Glutamatergic neuron (in vitro differentiated cells): ENCODE measurements at regions not wholly inside any gene's neighbourhood (a gene's known extent, or its start where the extent isn't known, plus 50 kb on each side); places are given as distances from the start of the nearest gene placed in this dataset.

Experiments
- DNase-seq: peaks from one replicate; pipeline ENCODE4 v3.0.0; 2022
- H3K27ac Mint-ChIP-seq: one replicate; pipeline ENCODE4 v1.8.0; 2020; ENCODE audit warnings: mild to moderate bottlenecking, mixed read lengths, inconsistent platforms; ENCODE audit not compliant: unreplicated experiment
- H3K27me3 Mint-ChIP-seq: one replicate; pipeline ENCODE4 v1.8.0; 2020; ENCODE audit warnings: mild to moderate bottlenecking, moderate library complexity, mixed read lengths, inconsistent platforms; ENCODE audit not compliant: unreplicated experiment
- H3K36me3 Mint-ChIP-seq: one replicate; pipeline ENCODE4 v1.8.0; 2020; ENCODE audit warnings: mild to moderate bottlenecking, mixed read lengths, inconsistent platforms; ENCODE audit not compliant: unreplicated experiment
- H3K4me1 Mint-ChIP-seq: one replicate; pipeline ENCODE4 v1.8.0; 2020; ENCODE audit warnings: mild to moderate bottlenecking, low read depth, mixed read lengths, inconsistent platforms; ENCODE audit not compliant: unreplicated experiment
- H3K4me3 Mint-ChIP-seq: one replicate; pipeline ENCODE4 v1.8.0; 2020; ENCODE audit warnings: mild to moderate bottlenecking, mixed read lengths, inconsistent platforms; ENCODE audit not compliant: unreplicated experiment
- H3K9me3 Mint-ChIP-seq: one replicate; pipeline ENCODE4 v1.8.0; 2020; ENCODE audit warnings: mild to moderate bottlenecking, moderate library complexity, mixed read lengths, inconsistent platforms; ENCODE audit not compliant: unreplicated experiment
- TF ChIP-seq, protein P1 (sequence below): fragments of 200-600 bp; sonication (generic); IDR thresholded peaks from one replicate; pipeline ENCODE4 v1.5.0; 2021; ENCODE audit not compliant: partially characterized antibody, unreplicated experiment

DNA sequence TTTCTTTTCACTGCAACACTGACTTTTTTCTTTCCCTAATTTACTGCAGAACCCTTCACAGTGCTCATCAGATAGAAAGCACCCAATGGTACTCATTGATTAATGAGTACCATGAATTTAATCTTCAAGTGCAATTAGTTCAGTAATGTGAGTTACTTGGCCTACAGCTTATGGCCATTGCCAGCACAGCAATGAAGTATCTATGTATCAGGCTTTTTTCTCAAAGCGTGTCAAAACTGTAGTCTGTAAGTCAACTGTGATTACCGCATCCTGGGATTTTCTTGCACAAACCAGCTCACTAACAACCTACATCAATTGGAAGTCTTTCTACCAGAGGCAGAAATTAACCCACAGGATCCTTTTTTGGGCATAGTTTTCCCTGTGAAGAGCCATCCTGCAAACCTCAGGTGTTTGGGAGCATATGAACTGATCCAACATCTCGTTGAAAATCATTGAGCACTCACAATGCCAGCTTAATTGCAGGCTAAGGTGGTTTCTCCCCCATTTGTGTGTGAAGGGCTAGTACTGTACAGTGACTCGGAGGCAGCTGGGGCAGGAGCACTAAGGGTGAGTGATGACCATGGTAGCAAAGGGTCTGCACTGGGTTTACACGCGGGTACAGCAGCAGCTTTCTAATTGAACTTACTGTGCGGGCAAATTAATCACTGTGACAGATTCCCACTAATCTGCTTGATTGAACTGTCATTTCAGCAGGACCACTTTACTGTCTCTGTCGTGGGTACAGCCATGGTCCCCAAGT, 619.3 kb downstream of the SNAPC1 start:
- Mint-ChIP-seq H3K4me3 (no peak overlapping the region), H3K27ac (no peak overlapping the region), H3K9me3 (peaks cover 2% of the 10 kb centered on the region), H3K36me3 (peaks cover 4% of the 10 kb centered on the region), H3K27me3 (no peaks in the 10 kb centered on the region), H3K4me1 (no peaks in the 10 kb centered on the region)
- TF ChIP-seq, protein P1, sequence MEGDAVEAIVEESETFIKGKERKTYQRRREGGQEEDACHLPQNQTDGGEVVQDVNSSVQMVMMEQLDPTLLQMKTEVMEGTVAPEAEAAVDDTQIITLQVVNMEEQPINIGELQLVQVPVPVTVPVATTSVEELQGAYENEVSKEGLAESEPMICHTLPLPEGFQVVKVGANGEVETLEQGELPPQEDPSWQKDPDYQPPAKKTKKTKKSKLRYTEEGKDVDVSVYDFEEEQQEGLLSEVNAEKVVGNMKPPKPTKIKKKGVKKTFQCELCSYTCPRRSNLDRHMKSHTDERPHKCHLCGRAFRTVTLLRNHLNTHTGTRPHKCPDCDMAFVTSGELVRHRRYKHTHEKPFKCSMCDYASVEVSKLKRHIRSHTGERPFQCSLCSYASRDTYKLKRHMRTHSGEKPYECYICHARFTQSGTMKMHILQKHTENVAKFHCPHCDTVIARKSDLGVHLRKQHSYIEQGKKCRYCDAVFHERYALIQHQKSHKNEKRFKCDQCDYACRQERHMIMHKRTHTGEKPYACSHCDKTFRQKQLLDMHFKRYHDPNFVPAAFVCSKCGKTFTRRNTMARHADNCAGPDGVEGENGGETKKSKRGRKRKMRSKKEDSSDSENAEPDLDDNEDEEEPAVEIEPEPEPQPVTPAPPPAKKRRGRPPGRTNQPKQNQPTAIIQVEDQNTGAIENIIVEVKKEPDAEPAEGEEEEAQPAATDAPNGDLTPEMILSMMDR = no peak
- DNase-seq = no peak

DNA sequence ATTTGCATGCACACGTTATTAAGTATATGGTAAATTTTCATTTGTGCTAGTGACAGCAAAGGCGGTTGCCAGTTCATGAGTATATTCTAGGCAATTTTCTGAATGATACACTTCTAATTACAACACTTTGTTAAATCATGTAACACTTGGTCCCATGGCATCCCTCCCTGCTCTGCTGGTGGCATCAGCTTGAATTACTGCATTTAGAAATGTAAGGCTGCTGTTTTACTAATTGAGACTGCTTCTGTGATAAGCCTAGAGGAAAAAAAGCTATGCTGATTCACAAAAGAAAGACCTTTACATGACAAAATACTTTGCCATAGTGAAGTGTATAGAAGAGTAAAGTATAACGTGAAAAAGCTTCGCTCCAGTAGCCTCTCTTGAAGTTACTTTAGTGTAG, 636.1 kb downstream of the KCNH5 start:
- H3K36me3 Mint-ChIP-seq = no peaks in the 10 kb centered on the region

DNA sequence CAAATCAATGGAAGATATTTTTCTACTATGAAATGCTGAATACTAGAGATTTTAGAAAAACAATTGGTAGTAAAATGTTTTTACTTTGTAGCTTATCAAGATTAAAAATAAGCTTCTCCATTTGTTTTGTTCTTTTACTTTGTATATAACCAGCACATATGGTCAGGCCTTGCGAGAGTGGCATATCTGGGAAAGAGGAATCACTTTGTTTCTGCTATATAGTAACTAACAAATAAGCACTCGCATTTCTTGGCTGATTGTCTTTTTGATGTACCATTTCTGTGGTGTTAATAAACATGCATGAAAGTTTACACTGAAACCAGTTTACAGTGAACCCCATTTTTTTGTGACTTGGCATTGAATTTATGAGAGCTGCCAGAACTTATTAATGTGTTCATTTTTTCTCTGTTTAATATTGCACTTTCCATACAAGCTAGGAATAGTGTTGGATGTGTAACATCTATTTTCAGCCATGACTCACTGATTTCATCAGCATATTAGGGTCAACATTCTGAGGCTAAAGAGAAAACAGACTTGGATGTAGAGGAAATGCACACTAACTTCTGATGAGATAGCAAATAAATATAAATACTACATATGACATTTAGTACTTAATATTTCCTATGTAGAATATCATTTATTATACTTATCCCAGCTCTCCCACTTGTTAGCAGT, 635.5 kb downstream of the KCNH5 start:
- no peak for DNase-seq
- Mint-ChIP-seq H3K27ac (no peak overlapping the region), H3K9me3 (no peaks in the 10 kb centered on the region), H3K4me3 (no peak overlapping the region), H3K36me3 (no peaks in the 10 kb centered on the region), H3K27me3 (no peaks in the 10 kb centered on the region), H3K4me1 (no peaks in the 10 kb centered on the region)
- TF ChIP-seq, protein P1 = no peak

More for the DNA sequence above, 636.1 kb downstream of the KCNH5 start:
- DNase-seq = no peak
- Mint-ChIP-seq H3K27me3 (no peaks in the 10 kb centered on the region), H3K27ac (no peak overlapping the region), H3K4me1 (no peaks in the 10 kb centered on the region), H3K4me3 (no peak overlapping the region), H3K9me3 (no peaks in the 10 kb centered on the region)
- TF ChIP-seq, protein P1 = no peak

DNA sequence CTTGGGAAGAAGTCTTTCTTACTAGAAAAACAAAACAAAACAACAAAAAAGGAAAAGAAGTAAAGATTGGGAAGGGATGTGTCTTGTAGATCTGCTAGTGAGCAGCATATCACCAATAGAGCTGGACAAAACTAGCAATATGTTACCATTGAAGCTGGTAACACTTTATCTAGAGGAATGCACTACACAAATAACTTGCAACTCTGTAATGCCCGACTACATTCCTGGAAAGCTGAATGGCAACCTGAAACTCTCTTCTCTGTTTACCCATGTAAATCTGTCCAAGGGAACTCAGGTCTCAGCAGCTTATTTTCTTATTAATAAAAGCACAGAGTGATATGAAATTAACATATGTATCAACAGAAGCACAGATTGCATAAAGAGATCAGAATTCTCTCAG, 624.4 kb downstream of the KCNH5 start:
- Mint-ChIP-seq H3K27ac (no peak overlapping the region), H3K4me3 (no peak overlapping the region), H3K36me3 (no peaks in the 10 kb centered on the region), H3K27me3 (no peaks in the 10 kb centered on the region), H3K9me3 (no peaks in the 10 kb centered on the region), H3K4me1 (no peaks in the 10 kb centered on the region)
- TF ChIP-seq, protein P1 = no peak
- no peak for DNase-seq
